Peyer's patch (tissue), 4 donors: ENCODE measurements at regions not wholly inside any gene's neighbourhood (a gene's known extent, or its start where the extent isn't known, plus 50 kb on each side); places are given as distances from the start of the nearest gene placed in this dataset.

ENCODE experiments used
- DNase-seq, 3 donors: peaks; one replicate each; pipeline ENCODE4 v3.0.0-alpha.2; 2017 to 2019
- H3K27ac ChIP-seq, 4 donors: fragments of 200-600 bp; sonication (generic); one replicate each; pipeline ENCODE4 v1.5.1; 2016 to 2019
- H3K27me3 ChIP-seq, 2 donors: fragments of 200-600 bp; sonication (generic); one replicate each; pipeline ENCODE4 v1.5.1; 2019
- H3K36me3 ChIP-seq, 3 donors: fragments of 200-600 bp; sonication (generic); one replicate each; pipeline ENCODE4 v1.5.1; 2016 to 2019
- H3K4me1 ChIP-seq, 4 donors: fragments of 200-600 bp; sonication (generic); one replicate each; pipeline ENCODE4 v1.5.1; 2016 to 2019
- H3K4me3 ChIP-seq, 4 donors: fragments of 200-600 bp; sonication (generic); 1 replicate in 3 of 4; 2 replicates in 1 of 4; pipeline ENCODE4 v1.5.1; 2016 to 2019; ENCODE audit warnings: mild to moderate bottlenecking in 1 of 4
- H3K9me3 ChIP-seq, 4 donors: fragments of 200-600 bp; sonication (generic); one replicate each; pipeline ENCODE4 v1.5.1; 2016 to 2019; ENCODE audit warnings: mild to moderate bottlenecking in 1 of 4
- CTCF ChIP-seq, 6 experiments: fragments of 450-650 bp in 4 of 6; fragments of 200-600 bp in 2 of 6; sonication (generic) in 1 of 6; IDR thresholded peaks; one replicate each; pipeline ENCODE4 v1.5.1; 2017 to 2019; ENCODE audit warnings: antibody characterized with exemption in 6 of 6, mild to moderate bottlenecking in 3 of 6, moderate library complexity in 1 of 6
- POLR2A ChIP-seq, 2 donors: fragments of 450-650 bp; IDR thresholded peaks; one replicate each; pipeline ENCODE4 v1.5.1; 2017; ENCODE audit warnings: antibody characterized with exemption in 2 of 2, mild to moderate bottlenecking in 2 of 2, moderate library complexity in 2 of 2

- DNase-seq = no peak
- Histone ChIP-seq H3K36me3 (no peaks in the 10 kb centered on the region), H3K9me3 (no peaks in the 10 kb centered on the region), H3K4me1 (no peaks in the 10 kb centered on the region), H3K27ac (no peak overlapping the region), H3K27me3 (no peaks in the 10 kb centered on the region), H3K4me3 (no peak overlapping the region)
- TF ChIP-seq POLR2A (IDR thresholded peaks at IDR 0.05) (no peak), CTCF (IDR thresholded peaks at IDR 0.05) (no peak)
These were observed 131.9 kb downstream of the ANXA5 start for GRCh38 chr4:121564840-121565375.

GRCh38 chr4:121562811-121563210, 134.0 kb downstream of the ANXA5 start:
- no peaks in the 10 kb centered on the region for H3K27me3 ChIP-seq
- TF ChIP-seq POLR2A (IDR thresholded peaks at IDR 0.05) (no peak), CTCF (IDR thresholded peaks at IDR 0.05) (no peak)
- no peak overlapping the region for H3K27ac ChIP-seq
- DNase-seq = no peak
- no peaks in the 10 kb centered on the region for H3K4me1 ChIP-seq
- no peaks in the 10 kb centered on the region for H3K36me3 ChIP-seq
- no peaks in the 10 kb centered on the region for H3K9me3 ChIP-seq
- no peak overlapping the region for H3K4me3 ChIP-seq

GRCh38 chr4:121555315-121556107, 141.3 kb downstream of the ANXA5 start:
- TF ChIP-seq CTCF (IDR thresholded peaks at IDR 0.05) (no peak), POLR2A (IDR thresholded peaks at IDR 0.05) (no peak)
- H3K27me3 ChIP-seq = no peaks in the 10 kb centered on the region
- no peaks in the 10 kb centered on the region for H3K36me3 ChIP-seq
- no peaks in the 10 kb centered on the region for H3K9me3 ChIP-seq
- no peak overlapping the region for H3K4me3 ChIP-seq
- no peaks in the 10 kb centered on the region for H3K4me1 ChIP-seq
- no peak for DNase-seq
- no peak overlapping the region for H3K27ac ChIP-seq

GRCh38 chr4:121554382-121554781, 142.4 kb downstream of the ANXA5 start:
- Histone ChIP-seq H3K27ac (no peak overlapping the region), H3K4me3 (no peak overlapping the region), H3K27me3 (no peaks in the 10 kb centered on the region), H3K36me3 (no peaks in the 10 kb centered on the region), H3K9me3 (no peaks in the 10 kb centered on the region), H3K4me1 (no peaks in the 10 kb centered on the region)
- no peak for DNase-seq
- TF ChIP-seq POLR2A (IDR thresholded peaks at IDR 0.05) (no peak), CTCF (IDR thresholded peaks at IDR 0.05) (no peak)

GRCh38 chr4:121551881-121552280, 144.9 kb downstream of the ANXA5 start:
- no peak overlapping the region for H3K27ac ChIP-seq
- H3K4me1 ChIP-seq = no peaks in the 10 kb centered on the region
- no peaks in the 10 kb centered on the region for H3K27me3 ChIP-seq
- no peaks in the 10 kb centered on the region for H3K36me3 ChIP-seq
- no peak overlapping the region for H3K4me3 ChIP-seq
- H3K9me3 ChIP-seq = no peaks in the 10 kb centered on the region
- TF ChIP-seq POLR2A (IDR thresholded peaks at IDR 0.05) (no peak), CTCF (IDR thresholded peaks at IDR 0.05) (no peak)
- DNase-seq = no peak
